Naive thymus-derived CD4-positive, alpha-beta T cell (primary cell): ENCODE measurements at regions not wholly inside any gene's neighbourhood (a gene's known extent, or its start where the extent isn't known, plus 50 kb on each side); places are given as distances from the start of the nearest gene placed in this dataset.
"Not testable (repeated sequence)": the region's sequence is repeated elsewhere in the genome, so short reads cannot be mapped to it uniquely, and the experiment has no call there.

Source experiments
- ATAC-seq: fragments of 150-1000 bp; cut with Tn5 transposase; 2 replicates; pipeline ENCODE4 v1.10.0; 2021; ENCODE audit warnings: mild to moderate bottlenecking, moderate library complexity
- CTCF ChIA-PET: fragments of 350-600 bp; sonication (Branson Sonifier 250); formaldehyde crosslinking; loops from one replicate; lab custom pipeline; 2021; ENCODE audit warnings: antibody characterized with exemption; lab: Charles Lee
- POLR2A ChIA-PET: fragments of 350-600 bp; sonication (Branson Sonifier 250); formaldehyde crosslinking; loops from one replicate; lab custom pipeline; 2021; ENCODE audit warnings: antibody characterized with exemption, inconsistent platforms; lab: Charles Lee
- DNase-seq, 9 donors: peaks; one replicate each; pipeline versions ENCODE4 v3.0.0 to v3.0.0-alpha.2; 2020 to 2022; ENCODE audit warnings: mixed read lengths in 1 of 9
- H3K27ac ChIP-seq: one replicate; pipeline ENCODE4 v1.7.0; 2013; ENCODE audit warnings: mild to moderate bottlenecking, low read depth, low read length, moderate library complexity
- H3K27me3 ChIP-seq, 2 donors: one replicate each; pipeline ENCODE4 v1.7.0; 2013; ENCODE audit warnings: low read length in 2 of 2, mild to moderate bottlenecking in 2 of 2, moderate library complexity in 2 of 2; ENCODE audit not compliant: control insufficient read depth in 2 of 2, insufficient read depth in 2 of 2
- H3K36me3 ChIP-seq, 3 experiments: 1 replicate in 2 of 3; 2 replicates in 1 of 3; pipeline ENCODE4 v1.7.0; 2013; ENCODE audit warnings: low read length in 3 of 3, mild to moderate bottlenecking in 3 of 3, moderate library complexity in 1 of 3; ENCODE audit not compliant: insufficient read depth in 3 of 3, control insufficient read depth in 2 of 3
- H3K4me1 ChIP-seq, 2 donors: one replicate each; pipeline ENCODE4 v1.7.0; 2013; ENCODE audit warnings: low read length in 2 of 2, mild to moderate bottlenecking in 2 of 2, moderate library complexity in 1 of 2; ENCODE audit not compliant: control insufficient read depth in 2 of 2, insufficient read depth in 2 of 2
- H3K4me3 ChIP-seq: 2 replicates; pipeline ENCODE4 v1.7.0; 2013; ENCODE audit warnings: mild to moderate bottlenecking, low read length
- H3K9me3 ChIP-seq, 3 experiments: 1 replicate in 2 of 3; 2 replicates in 1 of 3; pipeline ENCODE4 v1.7.0; 2013; ENCODE audit warnings: low read length in 3 of 3; ENCODE audit not compliant: control insufficient read depth in 2 of 3
- H3K27ac Mint-ChIP-seq, 9 donors: one replicate each; pipeline ENCODE4 v1.8.0; 2020 to 2022; ENCODE audit warnings: mixed read lengths in 9 of 9, mild to moderate bottlenecking in 8 of 9, moderate library complexity in 5 of 9, inconsistent platforms in 2 of 9
- H3K27me3 Mint-ChIP-seq, 5 donors: one replicate each; pipeline ENCODE4 v1.8.0; 2021 to 2022; ENCODE audit warnings: mixed read lengths in 5 of 5, mild to moderate bottlenecking in 1 of 5
- H3K36me3 Mint-ChIP-seq, 5 donors: one replicate each; pipeline ENCODE4 v1.8.0; 2020 to 2022; ENCODE audit warnings: mixed read lengths in 5 of 5, mild to moderate bottlenecking in 3 of 5, inconsistent platforms in 1 of 5
- H3K4me1 Mint-ChIP-seq, 7 donors: one replicate each; pipeline ENCODE4 v1.8.0; 2020 to 2022; ENCODE audit warnings: mixed read lengths in 7 of 7, mild to moderate bottlenecking in 3 of 7, inconsistent platforms in 1 of 7
- H3K4me3 Mint-ChIP-seq, 10 donors: one replicate each; pipeline ENCODE4 v1.8.0; 2020 to 2022; ENCODE audit warnings: mild to moderate bottlenecking in 10 of 10, mixed read lengths in 10 of 10, moderate library complexity in 6 of 10, inconsistent platforms in 2 of 10
- H3K9me3 Mint-ChIP-seq, 11 donors: one replicate each; pipeline ENCODE4 v1.8.0; 2020 to 2022; ENCODE audit warnings: mixed read lengths in 11 of 11, mild to moderate bottlenecking in 4 of 11, inconsistent platforms in 1 of 11, moderate library complexity in 1 of 11
- intact Hi-C, 2 donors: fragments of 100-400 bp; cut with micrococcal nuclease; formaldehyde crosslinking; loops; one replicate each; pipeline ENCODE4 v1.15.1; 2023

GRCh38 chr9:90697808-90698207, 55.2 kb upstream of the DIRAS2 start:
- H3K4me3 Mint-ChIP-seq: no peak overlapping the region
- H3K9me3 Mint-ChIP-seq: peaks cover 0 to 2% (median 0%) of the 10 kb centered on the region in 11 donors
- DNase-seq (no peak), ATAC-seq (no peak)
- H3K27me3 Mint-ChIP-seq: peaks cover 11 to 34% (median 30%) of the 10 kb centered on the region in 5 donors
- ChIA-PET POLR2A (no interaction called here), CTCF (no interaction called here)
- no peak overlapping the region for H3K27ac Mint-ChIP-seq
- no peaks in the 10 kb centered on the region for H3K4me1 ChIP-seq
- no peaks in the 10 kb centered on the region for H3K36me3 ChIP-seq
- no peak overlapping the region for H3K4me3 ChIP-seq
- no peaks in the 10 kb centered on the region for H3K9me3 ChIP-seq
- H3K4me1 Mint-ChIP-seq: no peaks in the 10 kb centered on the region
- intact Hi-C loops: no loop called here
- no peaks in the 10 kb centered on the region for H3K36me3 Mint-ChIP-seq
- no peak overlapping the region for H3K27ac ChIP-seq
- no peaks in the 10 kb centered on the region for H3K27me3 ChIP-seq

GRCh38 chr9:90694187-90694586, 51.6 kb upstream of the DIRAS2 start:
- POLR2A ChIA-PET, H3K9me3 ChIP-seq, H3K4me1 Mint-ChIP-seq, H3K27me3 ChIP-seq, H3K36me3 ChIP-seq, H3K27ac ChIP-seq, intact Hi-C loops, H3K27ac Mint-ChIP-seq, DNase-seq, H3K9me3 Mint-ChIP-seq, H3K4me3 Mint-ChIP-seq, H3K36me3 Mint-ChIP-seq, ATAC-seq, CTCF ChIA-PET, H3K4me3 ChIP-seq, H3K4me1 ChIP-seq: not testable (repeated sequence)
- H3K27me3 Mint-ChIP-seq: peaks cover 0 to 17% (median 11%) of the 10 kb centered on the region in 5 donors
